Stomach (tissue), 4 donors: ENCODE measurements at regions not wholly inside any gene's neighbourhood (a gene's known extent, or its start where the extent isn't known, plus 50 kb on each side); places are given as distances from the start of the nearest gene placed in this dataset.

Experiments
- CTCF ChIP-seq, 7 experiments: fragments of 450-650 bp in 4 of 7; fragments of 200-600 bp in 3 of 7; sonication (generic) in 3 of 7; IDR thresholded peaks; one replicate each; pipeline ENCODE4 v1.5.1; 2016 to 2019; ENCODE audit warnings: antibody characterized with exemption in 7 of 7, control low read depth in 2 of 7, mild to moderate bottlenecking in 1 of 7
- POLR2AphosphoS5 ChIP-seq, 3 donors: sonication (generic); formaldehyde crosslinking; IDR thresholded peaks; one replicate each; pipeline ENCODE4 v1.6.1; 2016; ENCODE audit warnings: antibody characterized with exemption in 3 of 3

- TF ChIP-seq CTCF (IDR thresholded peaks at IDR 0.05) (no peak), POLR2AphosphoS5 (IDR thresholded peaks at IDR 0.05) (no peak)
Observed at GRCh38 chr6:27076116-27076515, 171.4 kb upstream of the PRSS16 start.
